GM06990 (cell line): ENCODE measurements at regions not wholly inside any gene's neighbourhood (a gene's known extent, or its start where the extent isn't known, plus 50 kb on each side); places are given as distances from the start of the nearest gene placed in this dataset.

Experiments
- DNase-seq: peaks from one replicate; pipeline ENCODE4 v3.0.0-alpha.2; 2011; ENCODE audit not compliant: insufficient read length; ENCODE audit errors: extremely low read depth
- H3K27me3 ChIP-seq: replicated peaks from 2 replicates; pipeline ENCODE4 v1.6.0; 2011; ENCODE audit warnings: low read length; ENCODE audit not compliant: control insufficient read depth, insufficient read depth
- H3K36me3 ChIP-seq: 2 replicates; pipeline ENCODE4 v1.5.1; 2011; ENCODE audit warnings: low read length; ENCODE audit not compliant: control insufficient read depth, insufficient read depth
- H3K4me3 ChIP-seq: replicated peaks from 2 replicates; pipeline ENCODE4 v1.5.1; 2011; ENCODE audit warnings: low read depth, mild to moderate bottlenecking, control low read depth, low read length
- TF ChIP-seq, protein P1 (sequence below): IDR thresholded peaks from 2 replicates; pipeline ENCODE4 v1.5.1; 2011; ENCODE audit warnings: low read length, control low read depth, mild to moderate bottlenecking, inconsistent platforms; ENCODE audit not compliant: insufficient read depth, poor library complexity, severe bottlenecking

DNA sequence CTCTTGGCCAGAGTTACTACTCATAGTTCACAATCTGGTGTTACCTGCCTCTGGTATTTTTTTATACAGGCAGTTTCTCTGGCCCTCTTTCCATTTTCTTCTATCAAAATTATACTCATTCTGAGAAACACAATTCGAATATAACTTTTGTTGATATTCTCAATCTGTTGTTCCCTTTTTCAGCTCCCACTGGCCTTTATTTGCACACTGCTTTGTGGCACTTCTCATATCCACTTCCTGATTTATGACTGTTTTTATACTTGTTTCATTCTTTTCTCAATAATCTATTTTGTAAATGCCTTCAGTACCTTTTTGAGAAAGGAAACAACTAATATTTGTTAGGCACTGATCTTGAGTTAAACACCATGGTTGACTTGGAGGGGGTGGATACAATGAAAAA lies 93.8 kb upstream of the HDAC9 start:
- Histone ChIP-seq H3K27me3 (no peaks in the 10 kb centered on the region), H3K36me3 (no peaks in the 10 kb centered on the region), H3K4me3 (no peak overlapping the region)
- TF ChIP-seq, protein P1, sequence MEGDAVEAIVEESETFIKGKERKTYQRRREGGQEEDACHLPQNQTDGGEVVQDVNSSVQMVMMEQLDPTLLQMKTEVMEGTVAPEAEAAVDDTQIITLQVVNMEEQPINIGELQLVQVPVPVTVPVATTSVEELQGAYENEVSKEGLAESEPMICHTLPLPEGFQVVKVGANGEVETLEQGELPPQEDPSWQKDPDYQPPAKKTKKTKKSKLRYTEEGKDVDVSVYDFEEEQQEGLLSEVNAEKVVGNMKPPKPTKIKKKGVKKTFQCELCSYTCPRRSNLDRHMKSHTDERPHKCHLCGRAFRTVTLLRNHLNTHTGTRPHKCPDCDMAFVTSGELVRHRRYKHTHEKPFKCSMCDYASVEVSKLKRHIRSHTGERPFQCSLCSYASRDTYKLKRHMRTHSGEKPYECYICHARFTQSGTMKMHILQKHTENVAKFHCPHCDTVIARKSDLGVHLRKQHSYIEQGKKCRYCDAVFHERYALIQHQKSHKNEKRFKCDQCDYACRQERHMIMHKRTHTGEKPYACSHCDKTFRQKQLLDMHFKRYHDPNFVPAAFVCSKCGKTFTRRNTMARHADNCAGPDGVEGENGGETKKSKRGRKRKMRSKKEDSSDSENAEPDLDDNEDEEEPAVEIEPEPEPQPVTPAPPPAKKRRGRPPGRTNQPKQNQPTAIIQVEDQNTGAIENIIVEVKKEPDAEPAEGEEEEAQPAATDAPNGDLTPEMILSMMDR: no peak
- no peak for DNase-seq

DNA sequence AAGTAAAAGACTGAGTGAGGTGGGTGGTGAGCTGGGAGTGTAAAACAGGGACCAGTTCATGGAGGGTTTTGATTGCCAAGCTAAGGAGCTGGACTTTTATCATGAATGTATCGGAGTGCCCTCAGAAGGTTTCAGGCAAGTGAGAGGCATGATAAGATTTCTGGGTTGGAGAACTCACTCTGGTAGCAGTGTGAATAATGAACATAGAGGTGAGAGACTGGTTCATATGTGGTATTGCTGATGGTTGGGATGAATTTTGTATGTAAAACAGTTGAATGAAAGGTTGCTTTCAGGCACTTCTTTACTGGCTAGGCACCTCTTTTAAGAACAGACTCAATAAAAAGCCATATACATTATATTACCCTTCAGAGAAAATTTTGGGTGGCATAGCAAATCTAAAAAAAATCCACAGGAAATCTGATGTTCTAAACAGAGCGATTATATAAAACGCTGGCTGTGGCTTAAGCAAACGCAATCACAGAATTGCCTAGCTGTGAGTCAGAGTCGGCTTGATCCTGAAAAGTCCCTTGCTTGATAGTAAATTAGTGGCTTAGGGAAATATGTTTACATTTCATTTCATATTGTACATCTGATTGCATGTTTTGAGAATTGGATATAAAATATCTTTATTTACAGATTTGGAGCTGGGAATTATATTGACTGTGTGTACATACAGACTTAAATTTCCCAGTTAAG lies 92.9 kb upstream of the HDAC9 start:
- H3K36me3 ChIP-seq: no peaks in the 10 kb centered on the region
- TF ChIP-seq, protein P1: no peak
- no peaks in the 10 kb centered on the region for H3K27me3 ChIP-seq
- H3K4me3 ChIP-seq: no peak overlapping the region
- DNase-seq: no peak

DNA sequence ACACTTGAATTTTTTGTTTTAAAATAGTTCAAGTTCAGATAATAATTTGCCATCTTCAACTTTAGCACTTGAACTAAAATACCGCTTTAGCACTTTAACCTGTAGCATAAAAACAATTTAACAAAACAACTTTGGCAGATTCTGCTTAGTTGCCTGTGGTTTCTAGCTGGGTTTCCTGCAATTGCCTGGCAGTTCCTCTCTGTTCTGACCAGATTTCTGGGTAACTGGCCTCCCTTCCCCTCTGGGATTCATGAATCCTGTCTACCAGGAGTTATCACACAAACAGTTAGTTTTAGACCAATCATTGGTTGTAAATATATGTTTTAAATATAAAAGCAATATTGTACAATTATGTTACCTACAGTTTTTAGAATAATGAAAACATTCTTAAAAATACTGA lies 89.8 kb upstream of the HDAC9 start:
- TF ChIP-seq, protein P1: no peak
- Histone ChIP-seq H3K27me3 (no peaks in the 10 kb centered on the region), H3K36me3 (no peaks in the 10 kb centered on the region), H3K4me3 (no peak overlapping the region)
- DNase-seq: no peak

DNA sequence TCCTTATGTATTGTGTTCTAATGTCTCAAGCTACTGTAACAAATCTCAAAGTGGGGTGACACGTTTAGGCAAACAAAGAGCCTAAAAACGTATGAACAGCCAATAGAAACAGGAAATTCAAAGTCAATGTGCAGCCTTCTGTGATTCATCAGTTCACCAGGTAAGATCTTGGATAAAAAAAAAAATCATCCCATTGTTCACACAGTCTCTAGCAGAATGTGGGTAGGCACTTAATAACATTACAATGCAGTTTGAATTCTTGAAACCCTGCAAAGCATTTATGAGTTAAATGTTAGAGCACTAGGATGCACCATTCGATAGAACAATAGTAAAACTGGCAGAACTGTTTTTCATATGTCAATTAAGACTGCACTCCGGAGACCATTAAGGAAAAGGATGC lies 88.2 kb upstream of the HDAC9 start:
- DNase-seq: no peak
- H3K4me3 ChIP-seq: no peak overlapping the region
- H3K27me3 ChIP-seq: no peaks in the 10 kb centered on the region
- no peaks in the 10 kb centered on the region for H3K36me3 ChIP-seq
- TF ChIP-seq, protein P1: no peak

DNA sequence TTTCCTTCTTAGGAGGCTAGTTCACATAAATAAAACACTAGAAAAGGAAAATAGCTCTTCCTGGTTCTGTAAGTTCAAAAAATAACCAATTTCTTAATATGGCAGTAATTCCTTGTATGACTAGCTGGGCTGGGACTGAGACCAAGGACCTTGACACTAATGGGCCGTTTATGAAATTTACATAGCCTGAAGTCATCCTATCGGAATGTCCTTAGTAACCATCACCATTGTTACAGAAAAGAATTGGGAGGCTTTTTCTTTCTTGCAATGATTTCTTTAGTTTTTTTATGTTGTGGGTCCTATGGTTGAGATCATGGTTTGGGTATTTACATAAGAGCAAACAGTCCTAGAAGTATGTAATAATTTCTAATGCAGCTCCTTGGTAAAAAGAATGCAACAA lies 87.1 kb upstream of the HDAC9 start:
- Histone ChIP-seq H3K4me3 (no peak overlapping the region), H3K36me3 (no peaks in the 10 kb centered on the region), H3K27me3 (no peaks in the 10 kb centered on the region)
- TF ChIP-seq, protein P1: no peak
- DNase-seq: no peak

DNA sequence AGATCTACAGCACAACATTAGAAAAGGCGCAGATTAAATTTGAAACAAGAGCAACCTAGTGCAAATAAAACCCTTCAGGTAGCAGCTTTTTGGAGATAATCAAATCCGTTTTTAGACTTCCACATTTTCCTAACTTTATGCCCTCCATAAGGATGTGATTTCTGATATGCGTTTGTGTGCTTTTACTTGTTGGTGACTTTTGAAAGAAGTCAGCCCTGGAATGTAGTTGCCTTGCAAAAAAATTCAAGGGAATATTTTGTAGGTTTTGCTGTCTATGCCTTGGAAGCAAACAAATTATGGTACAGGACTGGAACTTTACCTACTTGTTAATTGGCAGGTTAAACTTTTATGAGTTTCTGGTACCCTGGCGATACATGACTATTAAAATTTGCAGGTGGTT lies 86.7 kb upstream of the HDAC9 start:
- Histone ChIP-seq H3K36me3 (no peaks in the 10 kb centered on the region), H3K4me3 (no peak overlapping the region), H3K27me3 (no peaks in the 10 kb centered on the region)
- no peak for DNase-seq
- TF ChIP-seq, protein P1: no peak
